ENCODE measurements at regions not wholly inside any gene's neighbourhood (a gene's known extent, or its start where the extent isn't known, plus 50 kb on each side); places are given as distances from the start of the nearest gene placed in this dataset.

- Histone ChIP-seq H3K9me3 (ENCODE audit: low read depth) (no peaks in the 10 kb centered on the region), H4K20me1 (ENCODE audit: low read depth) (no peaks in the 10 kb centered on the region), H3K4me3 (no peak overlapping the region), H3F3A (ENCODE audit: low read depth) (no peaks in the 10 kb centered on the region), H3K27me3 (no peaks in the 10 kb centered on the region), H3K9ac (no peak overlapping the region), H3K4me1 (peaks cover 15% of the 10 kb centered on the region), H3K4me2 (peak overlapping the region; percentile 24), H3K36me3 (no peaks in the 10 kb centered on the region), H3K79me2 (ENCODE audit: low read depth) (no peaks in the 10 kb centered on the region), H2AFZ (replicated peaks) (no peak overlapping the region), H3K27ac (no peak overlapping the region)
- Mint-ChIP-seq H3K9me3 (peaks cover 2% of the 10 kb centered on the region), H3K36me3 (no peaks in the 10 kb centered on the region), H3K4me1 (peaks cover 5% of the 10 kb centered on the region), H3K27ac (no peak overlapping the region), H3K27me3 (ENCODE audit: insufficient read depth, low read depth) (no peaks in the 10 kb centered on the region), H3K4me3 (no peak overlapping the region)
- DNase-seq (ENCODE audit: low spot score): peak; percentile 37
- TF ChIP-seq EZH2phosphoT487 (IDR thresholded peaks at IDR 0.05): no peak
- TF ChIP-seq EZH2 (IDR thresholded peaks at IDR 0.05): no peak
- no peak for TF ChIP-seq CTCF (IDR thresholded peaks at IDR 0.05)
Observed at GRCh38 chr18:32595832-32596231, 125.2 kb upstream of the GAREM1 start.

- H3K9me3 Mint-ChIP-seq: peaks cover 3% of the 10 kb centered on the region
- Histone ChIP-seq H3K9me3 (ENCODE audit: low read depth) (no peaks in the 10 kb centered on the region), H4K20me1 (ENCODE audit: low read depth) (no peaks in the 10 kb centered on the region), H3K4me1 (no peaks in the 10 kb centered on the region), H3K4me2 (no peak overlapping the region), H2AFZ (replicated peaks) (no peak overlapping the region), H3K27ac (no peak overlapping the region), H3K79me2 (ENCODE audit: low read depth) (no peaks in the 10 kb centered on the region), H3K4me3 (no peak overlapping the region), H3K36me3 (no peaks in the 10 kb centered on the region), H3K27me3 (no peaks in the 10 kb centered on the region), H3F3A (ENCODE audit: low read depth) (no peaks in the 10 kb centered on the region), H3K9ac (no peak overlapping the region)
- DNase-seq (ENCODE audit: low spot score): no peak
- H3K4me3 Mint-ChIP-seq: no peak overlapping the region
- H3K4me1 Mint-ChIP-seq: no peaks in the 10 kb centered on the region
- H3K27ac Mint-ChIP-seq: no peak overlapping the region
- no peaks in the 10 kb centered on the region for H3K27me3 Mint-ChIP-seq (ENCODE audit: insufficient read depth, low read depth)
- no peak for TF ChIP-seq EZH2phosphoT487 (IDR thresholded peaks at IDR 0.05)
- TF ChIP-seq CTCF (IDR thresholded peaks at IDR 0.05): no peak
- no peak for TF ChIP-seq EZH2 (IDR thresholded peaks at IDR 0.05)
- H3K36me3 Mint-ChIP-seq: no peaks in the 10 kb centered on the region
Observed at GRCh38 chr18:32588191-32588590, 117.5 kb upstream of the GAREM1 start.

- no peak overlapping the region for H3K27ac ChIP-seq
- no peak for TF ChIP-seq CTCF (IDR thresholded peaks at IDR 0.05)
- TF ChIP-seq EZH2phosphoT487 (IDR thresholded peaks at IDR 0.05): no peak
- TF ChIP-seq EZH2 (IDR thresholded peaks at IDR 0.05): no peak
- DNase-seq (ENCODE audit: low spot score): no peak
- H3K79me2 ChIP-seq (ENCODE audit: low read depth): no peaks in the 10 kb centered on the region
- Mint-ChIP-seq H3K4me1 (peaks cover 2% of the 10 kb centered on the region), H3K4me3 (no peak overlapping the region), H3K27ac (no peak overlapping the region), H3K36me3 (peaks cover 2% of the 10 kb centered on the region), H3K27me3 (ENCODE audit: insufficient read depth, low read depth) (peaks cover 4% of the 10 kb centered on the region), H3K9me3 (peaks cover 12% of the 10 kb centered on the region)
- no peak overlapping the region for H3K4me3 ChIP-seq
- no peak overlapping the region for H2AFZ ChIP-seq (replicated peaks)
- H4K20me1 ChIP-seq (ENCODE audit: low read depth): no peaks in the 10 kb centered on the region
- no peaks in the 10 kb centered on the region for H3K36me3 ChIP-seq
- H3K9me3 ChIP-seq (ENCODE audit: low read depth): peaks cover 4% of the 10 kb centered on the region
- H3K4me1 ChIP-seq: no peaks in the 10 kb centered on the region
- H3K27me3 ChIP-seq: no peaks in the 10 kb centered on the region
- no peak overlapping the region for H3K4me2 ChIP-seq
- no peaks in the 10 kb centered on the region for H3F3A ChIP-seq (ENCODE audit: low read depth)
- no peak overlapping the region for H3K9ac ChIP-seq
Observed at GRCh38 chr18:32583431-32583830, 112.7 kb upstream of the GAREM1 start.

All from neural progenitor cell (in vitro differentiated cells).